NCI-H345 (cell line): ENCODE measurements at regions not wholly inside any gene's neighbourhood (a gene's known extent, or its start where the extent isn't known, plus 50 kb on each side); places are given as distances from the start of the nearest gene placed in this dataset.

ENCODE experiments used
- DNase-seq: peaks from one replicate; lab custom pipeline; 2025; lab: John Stamatoyannopoulos, UW

- no peak for DNase-seq
Observed at GRCh38 chr4:126046081-126046614, 731.4 kb downstream of the FAT4 start.

- DNase-seq, result no peak
Observed at GRCh38 chr4:126047114-126047513, 732.4 kb downstream of the FAT4 start.

GRCh38 chr4:126051689-126052424 is 737.1 kb downstream of the FAT4 start:
- no peak for DNase-seq

GRCh38 chr4:126056116-126056650 is 741.4 kb downstream of the FAT4 start:
- no peak for DNase-seq

- no peak for DNase-seq
Observed at GRCh38 chr4:126057371-126057770, 742.6 kb downstream of the FAT4 start.

- no peak for DNase-seq
Observed at GRCh38 chr4:126058596-126058995, 743.8 kb downstream of the FAT4 start.

GRCh38 chr4:126061655-126062054 is 746.9 kb downstream of the FAT4 start:
- DNase-seq, result no peak

- DNase-seq, result no peak
Observed at GRCh38 chr4:126065016-126065415, 750.3 kb downstream of the FAT4 start.

- DNase-seq, result peak; percentile 90
Observed at GRCh38 chr4:126071346-126072333, 756.9 kb downstream of the FAT4 start.

- DNase-seq, result no peak
Observed at GRCh38 chr4:126081336-126081735, 766.6 kb downstream of the FAT4 start.

- no peak for DNase-seq
Observed at GRCh38 chr4:126086041-126086440, 771.3 kb downstream of the FAT4 start.

- DNase-seq, result no peak
Observed at GRCh38 chr4:126087101-126087500, 772.3 kb downstream of the FAT4 start.

GRCh38 chr4:126097155-126097799 is 782.5 kb downstream of the FAT4 start:
- DNase-seq, result no peak

GRCh38 chr4:126106658-126107057 is 791.9 kb downstream of the FAT4 start:
- no peak for DNase-seq

GRCh38 chr4:126109836-126110235 is 795.1 kb downstream of the FAT4 start:
- DNase-seq, result no peak

GRCh38 chr4:126113058-126113457 is 798.3 kb downstream of the FAT4 start:
- DNase-seq, result no peak

GRCh38 chr4:126123611-126124325 is 809.0 kb downstream of the FAT4 start:
- DNase-seq, result no peak

GRCh38 chr4:126124818-126125217 is 810.1 kb downstream of the FAT4 start:
- no peak for DNase-seq

GRCh38 chr4:126130215-126130614 is 815.5 kb downstream of the FAT4 start:
- no peak for DNase-seq

- no peak for DNase-seq
Observed at GRCh38 chr4:126136922-126137781, 822.4 kb downstream of the FAT4 start.
